ENCODE measurements at regions not wholly inside any gene's neighbourhood (a gene's known extent, or its start where the extent isn't known, plus 50 kb on each side); places are given as distances from the start of the nearest gene placed in this dataset.

- no peak for TF ChIP-seq CTCF (IDR thresholded peaks at IDR 0.05)
- no peak for TF ChIP-seq POLR2A (IDR thresholded peaks at IDR 0.05)
- no peak for TF ChIP-seq POLR2AphosphoS5 (IDR thresholded peaks at IDR 0.05)
- TF ChIP-seq EP300 (IDR thresholded peaks at IDR 0.05), result no peak
Observed at GRCh38 chr4:110305455-110305854, 107.0 kb upstream of the ELOVL6 start.
